Activated T-cell treated with anti-CD3 and anti-CD28 coated beads, Interleukin-2, amount 50 U/mL, for 24 hours (primary cell): ENCODE measurements at regions not wholly inside any gene's neighbourhood (a gene's known extent, or its start where the extent isn't known, plus 50 kb on each side); places are given as distances from the start of the nearest gene placed in this dataset.
A peak's percentile ranks its signal among the peaks of the same experiment; 100 is the strongest.

ENCODE experiments used
- DNase-seq: peaks from one replicate; pipeline ENCODE4 v3.0.0-alpha.2; 2020
- H3K27ac Mint-ChIP-seq: 2 replicates; pipeline ENCODE4 v1.8.0; 2020; ENCODE audit warnings: mild to moderate bottlenecking, mixed read lengths
- H3K27me3 Mint-ChIP-seq: 2 replicates; pipeline ENCODE4 v1.8.0; 2020; ENCODE audit warnings: mixed read lengths
- H3K36me3 Mint-ChIP-seq: 2 replicates; pipeline ENCODE4 v1.8.0; 2020; ENCODE audit warnings: low read depth, mixed read lengths
- H3K4me1 Mint-ChIP-seq: 2 replicates; pipeline ENCODE4 v1.8.0; 2020; ENCODE audit warnings: low read depth, mixed read lengths
- H3K4me3 Mint-ChIP-seq: 2 replicates; pipeline ENCODE4 v1.8.0; 2020; ENCODE audit warnings: mild to moderate bottlenecking, moderate library complexity, mixed read lengths
- H3K9me3 Mint-ChIP-seq: 2 replicates; pipeline ENCODE4 v1.8.0; 2020; ENCODE audit warnings: mixed read lengths

DNA sequence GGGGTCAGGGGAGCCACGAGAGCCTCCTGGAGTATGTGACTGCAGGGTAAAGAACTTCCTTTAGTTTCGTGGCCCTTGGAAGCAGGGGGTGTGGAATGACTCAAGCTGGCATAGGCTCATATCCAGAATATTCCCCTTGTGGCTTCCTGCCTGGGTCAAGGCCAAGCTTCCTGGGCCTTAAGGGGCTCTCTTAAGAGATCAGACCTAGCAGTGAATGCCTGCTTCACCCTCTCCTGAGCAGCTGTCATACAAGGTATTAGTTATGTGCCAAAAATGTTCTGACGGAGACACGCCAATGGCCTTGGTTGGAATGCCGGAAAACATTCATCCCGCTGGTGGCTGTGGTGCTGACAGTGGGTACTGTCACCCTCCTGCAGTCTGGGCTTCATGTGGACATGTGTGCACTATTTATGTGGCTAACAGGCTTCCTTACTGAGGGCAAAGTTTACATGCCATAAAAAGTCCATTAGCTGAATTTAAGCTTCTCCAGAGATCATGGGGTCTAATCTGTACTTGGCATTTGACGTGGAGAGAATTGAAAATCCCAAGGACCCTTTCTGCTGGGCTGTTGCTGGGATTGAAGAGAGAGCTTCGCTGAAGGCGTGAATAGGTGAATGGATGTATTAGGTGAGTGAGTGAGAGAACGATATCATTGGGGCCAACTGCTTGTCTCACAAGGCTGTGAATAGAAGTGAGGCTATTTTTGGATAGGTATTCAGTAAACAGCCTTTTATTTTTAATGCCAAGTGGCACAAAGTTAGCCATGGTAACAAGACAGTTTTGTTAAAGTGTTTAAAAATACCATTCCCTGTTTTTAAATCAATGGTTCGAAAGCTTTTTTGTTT lies 156.8 kb downstream of the MACROH2A1 start:
- H3K4me1 Mint-ChIP-seq: peaks cover 7% of the 10 kb centered on the region
- DNase-seq: peak; percentile 7
- no peaks in the 10 kb centered on the region for H3K36me3 Mint-ChIP-seq
- no peaks in the 10 kb centered on the region for H3K27me3 Mint-ChIP-seq
- no peaks in the 10 kb centered on the region for H3K9me3 Mint-ChIP-seq
- no peak overlapping the region for H3K4me3 Mint-ChIP-seq
- no peak overlapping the region for H3K27ac Mint-ChIP-seq

DNA sequence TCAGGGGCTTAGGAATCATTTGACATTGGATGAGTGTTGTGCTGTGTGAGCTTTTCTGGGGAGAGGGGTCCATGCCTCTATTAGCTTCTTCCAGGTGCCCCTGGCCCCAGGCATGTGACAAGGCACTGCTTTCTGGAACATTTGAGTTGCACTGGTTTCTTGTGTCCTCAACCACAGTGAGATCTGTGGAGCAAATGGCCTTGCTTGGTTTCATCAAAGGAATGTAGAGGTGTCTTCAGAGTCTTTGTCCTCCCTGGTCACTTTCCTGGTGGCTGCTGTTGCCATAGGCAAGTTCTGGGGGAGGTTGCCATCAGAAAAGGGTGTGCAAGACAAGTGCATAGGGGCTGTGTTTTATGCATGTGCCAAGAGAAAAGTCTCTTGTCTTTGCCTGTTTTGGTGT lies 157.5 kb downstream of the MACROH2A1 start:
- Mint-ChIP-seq H3K36me3 (no peaks in the 10 kb centered on the region), H3K9me3 (no peaks in the 10 kb centered on the region), H3K4me1 (peaks cover 1% of the 10 kb centered on the region), H3K27me3 (no peaks in the 10 kb centered on the region), H3K27ac (no peak overlapping the region), H3K4me3 (no peak overlapping the region)
- DNase-seq: no peak

DNA sequence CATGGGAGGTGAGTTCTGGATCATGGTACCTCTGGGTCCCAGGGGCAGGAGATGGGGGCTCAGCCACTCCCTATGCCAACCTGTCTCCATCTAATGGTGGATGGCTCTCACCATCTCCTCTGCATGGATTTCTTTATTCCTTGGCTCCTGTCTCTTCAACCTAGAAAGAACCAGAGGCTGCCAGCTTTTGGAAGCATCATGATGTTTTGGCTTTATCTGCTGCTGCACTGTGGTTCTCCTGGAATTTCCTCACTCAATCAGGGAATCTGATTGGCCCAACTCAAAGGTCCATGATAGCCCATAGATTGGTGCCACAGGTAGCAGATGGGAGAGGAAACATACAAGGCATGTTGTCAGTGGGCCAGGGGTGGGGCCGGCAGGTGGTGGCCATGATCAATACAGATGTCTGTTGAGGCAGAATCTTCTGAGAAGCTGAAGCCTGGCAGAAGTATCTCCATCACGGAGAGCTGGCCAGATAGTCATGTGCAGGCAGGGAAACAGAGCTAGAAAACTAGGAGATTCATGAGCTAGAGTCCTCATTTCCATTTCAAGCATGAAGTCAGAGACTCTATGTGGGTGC lies 158.2 kb downstream of the MACROH2A1 start:
- Mint-ChIP-seq H3K4me1 (no peaks in the 10 kb centered on the region), H3K9me3 (no peaks in the 10 kb centered on the region), H3K36me3 (no peaks in the 10 kb centered on the region), H3K27me3 (no peaks in the 10 kb centered on the region), H3K4me3 (no peak overlapping the region), H3K27ac (no peak overlapping the region)
- no peak for DNase-seq

GRCh38 chr5:135240283-135240633 lies 158.8 kb downstream of the MACROH2A1 start:
- Mint-ChIP-seq H3K36me3 (no peaks in the 10 kb centered on the region), H3K9me3 (no peaks in the 10 kb centered on the region), H3K27me3 (no peaks in the 10 kb centered on the region), H3K27ac (no peak overlapping the region), H3K4me1 (no peaks in the 10 kb centered on the region), H3K4me3 (no peak overlapping the region)
- DNase-seq: no peak

GRCh38 chr5:135239453-135240282 lies 159.4 kb downstream of the MACROH2A1 start:
- H3K4me3 Mint-ChIP-seq: no peak overlapping the region
- H3K36me3 Mint-ChIP-seq: no peaks in the 10 kb centered on the region
- H3K27me3 Mint-ChIP-seq: no peaks in the 10 kb centered on the region
- H3K9me3 Mint-ChIP-seq: no peaks in the 10 kb centered on the region
- H3K4me1 Mint-ChIP-seq: no peaks in the 10 kb centered on the region
- DNase-seq: no peak
- H3K27ac Mint-ChIP-seq: no peak overlapping the region

DNA sequence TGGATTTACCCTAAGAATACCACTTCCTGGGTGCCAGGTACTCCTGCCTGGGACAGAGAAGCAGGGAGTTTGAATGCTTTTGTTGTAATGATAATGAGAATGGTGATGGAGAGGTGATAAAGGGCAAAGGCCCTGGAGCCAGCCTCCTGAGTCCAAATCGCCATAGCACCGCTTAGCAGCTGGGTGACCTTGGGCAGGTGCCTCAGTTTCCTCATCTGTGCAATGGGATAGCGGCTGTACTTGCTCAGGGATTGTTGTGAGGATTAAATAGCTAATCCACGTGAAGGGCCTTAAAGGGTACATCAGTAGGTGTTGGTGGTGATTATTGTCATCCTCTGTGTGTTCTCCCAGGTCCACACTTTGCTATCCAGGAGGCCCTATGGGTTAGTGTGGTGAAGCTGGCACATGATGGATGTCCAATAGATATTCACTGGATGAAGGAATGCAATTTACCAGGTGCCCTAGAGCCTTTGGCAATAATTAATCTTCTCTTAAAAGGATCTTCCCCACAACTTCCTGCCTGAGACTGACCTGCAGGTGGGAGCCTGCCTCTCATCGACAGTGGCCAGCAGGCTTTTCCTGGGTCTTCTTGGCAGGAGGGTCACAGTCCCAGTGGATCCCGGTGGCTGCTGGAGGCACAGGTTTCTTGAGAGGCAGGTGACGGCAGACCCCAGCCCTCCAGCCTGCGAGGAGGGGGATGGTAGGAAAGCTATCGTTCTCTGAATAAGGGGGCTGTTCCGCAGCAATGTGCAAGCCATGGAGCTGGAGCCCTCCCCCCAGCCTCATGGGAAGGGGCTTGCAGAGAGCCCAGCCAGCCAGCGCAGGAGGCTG lies 160.2 kb downstream of the MACROH2A1 start:
- Mint-ChIP-seq H3K27ac (no peak overlapping the region), H3K9me3 (no peaks in the 10 kb centered on the region), H3K4me1 (no peaks in the 10 kb centered on the region), H3K27me3 (no peaks in the 10 kb centered on the region), H3K36me3 (no peaks in the 10 kb centered on the region), H3K4me3 (no peak overlapping the region)
- peak; percentile 13 for DNase-seq

DNA sequence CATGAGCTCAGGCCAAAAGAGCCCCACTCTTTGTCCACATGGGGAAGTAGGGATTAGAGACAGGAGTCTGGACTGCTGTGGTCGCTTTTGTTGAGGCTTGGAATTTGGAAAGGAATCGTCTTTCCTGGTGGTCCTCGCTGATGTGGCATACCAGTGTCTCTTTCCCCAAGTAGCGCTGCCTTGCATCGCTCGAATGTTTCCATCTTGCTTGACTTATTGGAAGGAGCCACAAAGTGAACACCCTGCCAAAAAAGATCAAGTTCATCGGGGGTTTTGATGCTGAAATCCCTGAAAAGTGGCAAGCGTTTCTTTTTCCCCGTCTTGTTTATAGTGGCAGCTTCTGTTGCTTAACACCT lies 161.3 kb downstream of the MACROH2A1 start:
- no peaks in the 10 kb centered on the region for H3K4me1 Mint-ChIP-seq
- no peaks in the 10 kb centered on the region for H3K36me3 Mint-ChIP-seq
- DNase-seq: peak; percentile 5
- no peaks in the 10 kb centered on the region for H3K9me3 Mint-ChIP-seq
- H3K4me3 Mint-ChIP-seq: no peak overlapping the region
- H3K27me3 Mint-ChIP-seq: no peaks in the 10 kb centered on the region
- no peak overlapping the region for H3K27ac Mint-ChIP-seq

DNA sequence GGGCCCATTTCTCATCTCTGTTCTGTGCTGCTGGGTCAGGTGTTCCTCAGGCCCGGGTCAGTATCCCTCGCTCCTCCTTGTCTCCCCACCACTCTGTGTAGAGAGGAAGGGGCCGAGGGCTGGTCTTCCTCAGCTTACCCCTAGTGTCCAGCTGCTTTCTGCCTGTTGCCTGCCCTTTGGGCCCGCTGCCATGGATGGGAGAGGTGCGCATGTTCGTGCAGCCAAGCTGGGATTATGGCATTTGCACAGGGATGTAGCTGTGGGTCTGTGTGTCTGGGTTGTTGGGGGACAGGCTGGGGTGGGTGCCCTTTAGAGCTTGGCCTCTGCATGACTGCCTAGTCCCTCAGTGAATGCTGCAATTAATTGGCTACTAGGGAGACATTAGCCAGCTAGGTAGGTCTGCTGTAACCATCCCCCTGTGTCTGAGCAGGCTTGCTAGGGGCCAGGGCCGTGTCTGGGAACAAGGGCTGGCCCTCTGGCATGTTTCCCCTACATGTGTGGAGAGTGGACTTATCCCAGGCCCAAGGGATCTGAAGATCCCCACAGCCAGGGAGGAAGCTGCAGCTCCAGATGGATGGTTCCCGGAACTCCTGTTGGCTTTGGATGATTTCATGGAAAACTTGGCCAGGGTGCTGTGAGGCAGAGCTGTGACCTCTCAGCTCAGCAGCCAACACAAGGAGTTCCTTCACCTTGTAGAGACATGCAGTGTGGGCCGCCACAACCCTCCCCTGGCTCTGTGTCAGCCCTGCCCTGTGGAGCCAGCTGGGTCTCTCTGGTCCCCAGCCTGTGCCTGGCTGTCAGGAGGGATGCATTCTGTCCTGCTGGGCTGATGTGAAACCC lies 161.9 kb downstream of the MACROH2A1 start:
- DNase-seq: peak; percentile 17
- H3K27me3 Mint-ChIP-seq: no peaks in the 10 kb centered on the region
- no peaks in the 10 kb centered on the region for H3K36me3 Mint-ChIP-seq
- H3K4me1 Mint-ChIP-seq: no peaks in the 10 kb centered on the region
- H3K9me3 Mint-ChIP-seq: no peaks in the 10 kb centered on the region
- no peak overlapping the region for H3K4me3 Mint-ChIP-seq
- H3K27ac Mint-ChIP-seq: no peak overlapping the region

GRCh38 chr5:135236228-135236907 lies 162.7 kb downstream of the MACROH2A1 start:
- no peaks in the 10 kb centered on the region for H3K9me3 Mint-ChIP-seq
- DNase-seq: peak; percentile 7
- H3K4me3 Mint-ChIP-seq: no peak overlapping the region
- no peak overlapping the region for H3K27ac Mint-ChIP-seq
- H3K27me3 Mint-ChIP-seq: no peaks in the 10 kb centered on the region
- no peaks in the 10 kb centered on the region for H3K36me3 Mint-ChIP-seq
- H3K4me1 Mint-ChIP-seq: no peaks in the 10 kb centered on the region

- Mint-ChIP-seq H3K4me3 (no peak overlapping the region), H3K4me1 (no peaks in the 10 kb centered on the region), H3K27me3 (no peaks in the 10 kb centered on the region), H3K9me3 (no peaks in the 10 kb centered on the region), H3K27ac (no peak overlapping the region), H3K36me3 (no peaks in the 10 kb centered on the region)
- peak; percentile 16 for DNase-seq
Observed at GRCh38 chr5:135235551-135236227, 163.3 kb downstream of the MACROH2A1 start.

- no peak for DNase-seq
- Mint-ChIP-seq H3K36me3 (no peaks in the 10 kb centered on the region), H3K27ac (no peak overlapping the region), H3K9me3 (no peaks in the 10 kb centered on the region), H3K27me3 (no peaks in the 10 kb centered on the region), H3K4me1 (no peaks in the 10 kb centered on the region), H3K4me3 (no peak overlapping the region)
Observed at GRCh38 chr5:135234666-135235401, 164.2 kb downstream of the MACROH2A1 start.

DNA sequence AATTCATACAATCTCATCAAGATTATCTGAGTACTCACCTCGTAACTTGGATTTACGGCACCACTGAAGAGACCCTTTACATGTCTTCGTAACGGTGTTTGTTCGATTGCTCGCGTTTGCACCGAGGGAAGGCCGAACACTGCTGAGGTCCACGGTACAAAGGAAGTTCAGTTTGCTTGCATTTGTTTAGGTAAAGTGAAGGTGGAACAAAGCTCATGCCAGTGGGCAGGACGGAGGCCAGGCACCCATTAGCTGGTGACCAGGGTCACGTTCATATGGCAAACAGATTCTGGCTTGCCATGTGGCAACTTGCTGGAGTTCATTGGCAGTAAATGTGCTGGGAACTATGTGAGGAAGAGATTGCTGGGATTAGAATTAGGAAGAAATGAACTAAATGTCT lies 164.8 kb downstream of the MACROH2A1 start:
- H3K36me3 Mint-ChIP-seq: no peaks in the 10 kb centered on the region
- no peaks in the 10 kb centered on the region for H3K9me3 Mint-ChIP-seq
- no peaks in the 10 kb centered on the region for H3K4me1 Mint-ChIP-seq
- no peak for DNase-seq
- H3K27me3 Mint-ChIP-seq: no peaks in the 10 kb centered on the region
- H3K27ac Mint-ChIP-seq: no peak overlapping the region
- no peak overlapping the region for H3K4me3 Mint-ChIP-seq
